HepG2 (cell line): ENCODE measurements at regions not wholly inside any gene's neighbourhood (a gene's known extent, or its start where the extent isn't known, plus 50 kb on each side); places are given as distances from the start of the nearest gene placed in this dataset.

ENCODE experiments used
- ATAC-seq: fragments of 200-7000 bp; cut with Tn5 transposase; 3 replicates; pipeline ENCODE4 v1.9.1; 2020; ENCODE audit warnings: mild to moderate bottlenecking, moderate library complexity
- BruUV-seq: library from RNA; stranded (reverse); fragments of 400-500 nt; replicated peaks from 2 replicates; lab custom pipeline; 2021; lab: Mats Ljungman, UMichigan
- CTCF ChIA-PET: fragments of 300-600 bp; formaldehyde crosslinking; extraction: SDS; loops from one replicate; lab custom pipeline; 2021; ENCODE audit warnings: low total read pairs, inconsistent platforms, low intra/inter-chr PET ratio; lab: Yijun Ruan, JAX
- POLR2A ChIA-PET: fragments of 350-600 bp; sonication (Branson Sonifier 250); formaldehyde crosslinking; loops from one replicate; lab custom pipeline; 2020; ENCODE audit warnings: antibody characterized with exemption, inconsistent platforms; lab: Yijun Ruan, JAX
- DNase-seq: peaks from one replicate; pipeline ENCODE4 v3.0.0-alpha.2; 2015; ENCODE audit warnings: low spot score
- FAIRE-seq: peaks from 3 replicates; lab custom pipeline; 2011; peaks lifted over from hg19 to GRCh38; lab: Jason Lieb, UNC
- H2AFZ ChIP-seq: one replicate; pipeline ENCODE4 v1.6.1; 2011; ENCODE audit warnings: low read length, inconsistent platforms
- H3K27ac ChIP-seq: fragments of 300-600 bp; 3 replicates; pipeline ENCODE4 v1.8.0; 2011; ENCODE audit warnings: mixed run types, mild to moderate bottlenecking, mixed read lengths, low read length, inconsistent platforms; ENCODE audit not compliant: insufficient read depth; ENCODE audit errors: extremely low read length
- H3K27me3 ChIP-seq, 2 experiments: fragments of 200-600 bp in 1 of 2; 2 replicates in 1 of 2; 3 replicates in 1 of 2; pipeline versions ENCODE4 v1.6.0 to v1.8.0; 2011; ENCODE audit warnings: low read length in 2 of 2, mild to moderate bottlenecking in 2 of 2, moderate library complexity in 2 of 2, inconsistent platforms in 1 of 2; ENCODE audit not compliant: insufficient read depth in 2 of 2, control insufficient read depth in 1 of 2
- H3K36me3 ChIP-seq, 2 experiments: fragments of 200-600 bp in 1 of 2; replicated peaks in 1 of 2; 2 replicates in 1 of 2; 3 replicates in 1 of 2; pipeline versions ENCODE4 v1.5.1 to v1.8.0; 2011; ENCODE audit warnings: low read length in 2 of 2, inconsistent platforms in 1 of 2; ENCODE audit not compliant: insufficient read depth in 2 of 2, control insufficient read depth in 1 of 2
- H3K4me1 ChIP-seq: 2 replicates; pipeline ENCODE4 v1.5.1; 2012; ENCODE audit warnings: low read length, inconsistent platforms; ENCODE audit not compliant: insufficient read depth
- H3K4me2 ChIP-seq: 2 replicates; pipeline ENCODE4 v1.6.0; 2011; ENCODE audit warnings: low read depth, low read length, inconsistent platforms
- H3K4me3 ChIP-seq, 3 experiments: fragments of 200-600 bp in 1 of 3; sonication (generic), shearing (Covaris generic) in 1 of 3; replicated peaks in 1 of 3; 2 replicates each; pipeline ENCODE4 v1.5.1; 2011 to 2016; ENCODE audit warnings: low read length in 3 of 3, inconsistent platforms in 2 of 3, low read depth in 2 of 3, mild to moderate bottlenecking in 2 of 3, control low read depth in 1 of 3, mixed read lengths in 1 of 3; ENCODE audit not compliant: insufficient read depth in 1 of 3
- H3K79me2 ChIP-seq: one replicate; pipeline ENCODE4 v1.6.1; 2011; ENCODE audit warnings: low read length, inconsistent platforms; ENCODE audit not compliant: insufficient read depth
- H3K9ac ChIP-seq: 2 replicates; pipeline ENCODE4 v1.6.0; 2011; ENCODE audit warnings: mild to moderate bottlenecking, low read depth, low read length, inconsistent platforms; ENCODE audit not compliant: insufficient read depth
- H3K9me3 ChIP-seq: 2 replicates; pipeline ENCODE4 v1.5.1; 2012; ENCODE audit warnings: mild to moderate bottlenecking, low read length
- H4K20me1 ChIP-seq: 2 replicates; pipeline ENCODE4 v1.6.0; 2011; ENCODE audit warnings: inconsistent platforms, mild to moderate bottlenecking, low read length, moderate library complexity; ENCODE audit not compliant: insufficient read depth
- FOXA1 ChIP-seq, 2 experiments: fragments of 450-650 bp in 1 of 2; sonication (generic) in 1 of 2; formaldehyde crosslinking in 1 of 2; IDR thresholded peaks; 2 replicates each; pipeline versions ENCODE4 v1.4.0 to v1.6.1; 2016 to 2020; ENCODE audit warnings: missing genetic modification reagents in 1 of 2
- KDM5B ChIP-seq: sonication (generic); formaldehyde crosslinking; IDR thresholded peaks from 2 replicates; pipeline ENCODE4 v1.4.0; 2020; ENCODE audit warnings: missing genetic modification reagents, mild to moderate bottlenecking, borderline replicate concordance
- MEIS2 ChIP-seq: sonication (generic); formaldehyde crosslinking; IDR thresholded peaks from 2 replicates; pipeline ENCODE4 v1.9.0; 2021; ENCODE audit warnings: mild to moderate bottlenecking, missing genetic modification reagents
- NR2F2 ChIP-seq: IDR thresholded peaks from 2 replicates; pipeline ENCODE4 v1.6.1; 2012; ENCODE audit warnings: low read depth, inconsistent platforms, borderline replicate concordance
- POGZ ChIP-seq: sonication (generic); formaldehyde crosslinking; IDR thresholded peaks from 2 replicates; pipeline ENCODE4 v1.4.0; 2020; ENCODE audit warnings: mild to moderate bottlenecking, missing genetic modification reagents
- RNF2 ChIP-seq: fragments of 450-650 bp; conservative IDR thresholded peaks from 2 replicates; pipeline ENCODE4 v1.6.1; 2016; ENCODE audit warnings: low read depth
- SALL1 ChIP-seq: sonication (generic); formaldehyde crosslinking; IDR thresholded peaks from 2 replicates; pipeline ENCODE4 v1.8.0; 2022; ENCODE audit warnings: mild to moderate bottlenecking, missing genetic modification reagents
- ZBTB33 ChIP-seq: sonication (generic); formaldehyde crosslinking; IDR thresholded peaks from 2 replicates; pipeline ENCODE4 v1.4.0; 2020; ENCODE audit warnings: missing genetic modification reagents
- ZBTB38 ChIP-seq: sonication (generic); formaldehyde crosslinking; IDR thresholded peaks from 2 replicates; pipeline ENCODE4 v1.5.1; 2020; ENCODE audit warnings: mild to moderate bottlenecking, missing genetic modification reagents
- ZMYM3 ChIP-seq: sonication (generic); formaldehyde crosslinking; IDR thresholded peaks from 2 replicates; pipeline ENCODE4 v1.5.1; 2020; ENCODE audit warnings: mild to moderate bottlenecking, missing genetic modification reagents
- ZMYM4 ChIP-seq: sonication (generic); formaldehyde crosslinking; IDR thresholded peaks from 2 replicates; pipeline ENCODE4 v1.8.1; 2023; ENCODE audit warnings: mild to moderate bottlenecking, missing genetic modification reagents
- ZNF124 ChIP-seq: sonication (generic); formaldehyde crosslinking; IDR thresholded peaks from 2 replicates; pipeline ENCODE4 v1.4.0; 2020; ENCODE audit warnings: missing genetic modification reagents
- ZNF501 ChIP-seq: sonication (generic); formaldehyde crosslinking; IDR thresholded peaks from 2 replicates; pipeline ENCODE4 v1.5.1; 2020; ENCODE audit warnings: mild to moderate bottlenecking, moderate library complexity, missing genetic modification reagents
- WGBS: methylation state at CpG from one replicate; pipeline ENCODE4 v1.1.6; 2017; ENCODE audit warnings: low lambda C conversion rate; 5-methylcytosine and 5-hydroxymethylcytosine counted together
- in situ Hi-C: cut with HindIII; loops from 2 replicates; pipeline ENCODE4 v1.10.0; 2017; ENCODE audit warnings: low pct_unique_long_range_greater_than_20kb; ENCODE audit not compliant: extremely low pct_ligation_motif_present
- intact Hi-C: fragments of 100-400 bp; cut with micrococcal nuclease; formaldehyde crosslinking; loops from one replicate; pipeline ENCODE4 v1.10.0; 2022; ENCODE audit not compliant: unreplicated experiment
- TF ChIP-seq, protein P1 (sequence below): sonication (generic); formaldehyde crosslinking; IDR thresholded peaks from 2 replicates; pipeline ENCODE4 v1.5.1; 2020; ENCODE audit warnings: mild to moderate bottlenecking, missing genetic modification reagents, moderate library complexity
- TF ChIP-seq, protein P2 (sequence below): sonication (generic); formaldehyde crosslinking; IDR thresholded peaks from 2 replicates; pipeline ENCODE4 v1.4.0; 2020; ENCODE audit warnings: low read depth, missing genetic modification reagents

DNA sequence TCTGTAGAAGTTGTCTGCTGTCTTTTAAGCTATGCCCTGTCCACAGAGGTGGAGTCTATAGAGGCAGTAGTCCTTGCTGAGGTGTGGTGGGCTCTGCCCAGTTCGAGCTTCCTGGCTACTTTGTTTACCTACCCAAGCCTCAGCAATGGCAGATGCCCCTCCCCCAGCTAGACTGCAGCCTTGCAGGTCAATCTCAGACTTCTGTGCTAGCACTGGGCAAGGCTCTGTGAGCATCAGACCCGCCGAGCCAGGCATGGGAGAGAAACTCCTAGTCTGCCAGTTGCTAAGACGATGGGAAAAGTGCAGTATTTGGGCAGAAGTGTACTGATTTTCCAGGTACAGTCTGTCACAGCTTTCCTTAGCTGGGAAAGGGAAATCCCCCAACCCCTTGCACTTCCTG is 694.1 kb upstream of the CDH6 start:
- no peaks in the 10 kb centered on the region for H4K20me1 ChIP-seq
- intact Hi-C loops (no loop called here), in situ Hi-C loops (no loop called here)
- no peaks in the 10 kb centered on the region for H3K79me2 ChIP-seq
- DNase-seq: peak; percentile 9
- H3K9me3 ChIP-seq: no peaks in the 10 kb centered on the region
- POLR2A ChIA-PET: interaction anchor here (1.2 to 2.1 kb wide), 2 partner anchors 104 to 106 kb away, joined by 3 to 9 read pairs; no protein-coding TSS in a partner anchor
- peak overlapping the region; percentile 32 for H3K27ac ChIP-seq
- H2AFZ ChIP-seq: no peak overlapping the region
- no peaks in the 10 kb centered on the region for H3K27me3 ChIP-seq
- peak; percentile 73 for ATAC-seq
- no CpG with 5 or more reads among the region's 4 CpGs for WGBS
- H3K4me2 ChIP-seq: peak overlapping the region; percentile 44
- H3K4me3 ChIP-seq: peak overlapping the region in 1 of 3 experiments; percentile 2; a peak in 1 of 6 replicates
- no peaks in the 10 kb centered on the region for H3K36me3 ChIP-seq
- H3K9ac ChIP-seq: peak overlapping the region; percentile 31; the same call in 1 of the 2 replicates
- BruUV-seq: no TSS peak
- CTCF ChIA-PET: no interaction called here
- H3K4me1 ChIP-seq: peaks cover 64% of the 10 kb centered on the region
- no peak for FAIRE-seq
- TF ChIP-seq FOXA1 (IDR thresholded peaks at IDR 0.05): no peak
- TF ChIP-seq FOXA1 (CRISPR knock-in tag; IDR thresholded peaks at IDR 0.05): peak; percentile 32; the same call in 1 of the 2 replicates
- TF ChIP-seq ZMYM4 (CRISPR knock-in tag): peak; percentile 51; the same call in 1 of the 2 replicates
- TF ChIP-seq ZNF124 (CRISPR knock-in tag): no peak
- TF ChIP-seq MEIS2: 0 out of 2 replicates have a peak, but pooled peaks have one; percentile 19
- 0 out of 2 replicates have a peak, but pooled peaks have one; percentile 29 for TF ChIP-seq ZBTB38 (CRISPR knock-in tag)
- 0 out of 2 replicates have a peak, but pooled peaks have one; percentile 17 for TF ChIP-seq ZMYM3
- 0 out of 2 replicates have a peak, but pooled peaks have one; percentile 31 for TF ChIP-seq KDM5B (CRISPR knock-in tag)
- TF ChIP-seq NR2F2: no peak
- TF ChIP-seq, protein P1, sequence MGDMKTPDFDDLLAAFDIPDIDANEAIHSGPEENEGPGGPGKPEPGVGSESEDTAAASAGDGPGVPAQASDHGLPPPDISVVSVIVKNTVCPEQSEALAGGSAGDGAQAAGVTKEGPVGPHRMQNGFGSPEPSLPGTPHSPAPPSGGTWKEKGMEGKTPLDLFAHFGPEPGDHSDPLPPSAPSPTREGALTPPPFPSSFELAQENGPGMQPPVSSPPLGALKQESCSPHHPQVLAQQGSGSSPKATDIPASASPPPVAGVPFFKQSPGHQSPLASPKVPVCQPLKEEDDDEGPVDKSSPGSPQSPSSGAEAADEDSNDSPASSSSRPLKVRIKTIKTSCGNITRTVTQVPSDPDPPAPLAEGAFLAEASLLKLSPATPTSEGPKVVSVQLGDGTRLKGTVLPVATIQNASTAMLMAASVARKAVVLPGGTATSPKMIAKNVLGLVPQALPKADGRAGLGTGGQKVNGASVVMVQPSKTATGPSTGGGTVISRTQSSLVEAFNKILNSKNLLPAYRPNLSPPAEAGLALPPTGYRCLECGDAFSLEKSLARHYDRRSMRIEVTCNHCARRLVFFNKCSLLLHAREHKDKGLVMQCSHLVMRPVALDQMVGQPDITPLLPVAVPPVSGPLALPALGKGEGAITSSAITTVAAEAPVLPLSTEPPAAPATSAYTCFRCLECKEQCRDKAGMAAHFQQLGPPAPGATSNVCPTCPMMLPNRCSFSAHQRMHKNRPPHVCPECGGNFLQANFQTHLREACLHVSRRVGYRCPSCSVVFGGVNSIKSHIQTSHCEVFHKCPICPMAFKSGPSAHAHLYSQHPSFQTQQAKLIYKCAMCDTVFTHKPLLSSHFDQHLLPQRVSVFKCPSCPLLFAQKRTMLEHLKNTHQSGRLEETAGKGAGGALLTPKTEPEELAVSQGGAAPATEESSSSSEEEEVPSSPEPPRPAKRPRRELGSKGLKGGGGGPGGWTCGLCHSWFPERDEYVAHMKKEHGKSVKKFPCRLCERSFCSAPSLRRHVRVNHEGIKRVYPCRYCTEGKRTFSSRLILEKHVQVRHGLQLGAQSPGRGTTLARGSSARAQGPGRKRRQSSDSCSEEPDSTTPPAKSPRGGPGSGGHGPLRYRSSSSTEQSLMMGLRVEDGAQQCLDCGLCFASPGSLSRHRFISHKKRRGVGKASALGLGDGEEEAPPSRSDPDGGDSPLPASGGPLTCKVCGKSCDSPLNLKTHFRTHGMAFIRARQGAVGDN: peak; percentile 39
- TF ChIP-seq ZBTB33 (CRISPR knock-in tag): 0 out of 2 replicates have a peak, but pooled peaks have one; percentile 15
- TF ChIP-seq POGZ (CRISPR knock-in tag): peak; percentile 54; the same call in 1 of the 2 replicates
- TF ChIP-seq, protein P2, sequence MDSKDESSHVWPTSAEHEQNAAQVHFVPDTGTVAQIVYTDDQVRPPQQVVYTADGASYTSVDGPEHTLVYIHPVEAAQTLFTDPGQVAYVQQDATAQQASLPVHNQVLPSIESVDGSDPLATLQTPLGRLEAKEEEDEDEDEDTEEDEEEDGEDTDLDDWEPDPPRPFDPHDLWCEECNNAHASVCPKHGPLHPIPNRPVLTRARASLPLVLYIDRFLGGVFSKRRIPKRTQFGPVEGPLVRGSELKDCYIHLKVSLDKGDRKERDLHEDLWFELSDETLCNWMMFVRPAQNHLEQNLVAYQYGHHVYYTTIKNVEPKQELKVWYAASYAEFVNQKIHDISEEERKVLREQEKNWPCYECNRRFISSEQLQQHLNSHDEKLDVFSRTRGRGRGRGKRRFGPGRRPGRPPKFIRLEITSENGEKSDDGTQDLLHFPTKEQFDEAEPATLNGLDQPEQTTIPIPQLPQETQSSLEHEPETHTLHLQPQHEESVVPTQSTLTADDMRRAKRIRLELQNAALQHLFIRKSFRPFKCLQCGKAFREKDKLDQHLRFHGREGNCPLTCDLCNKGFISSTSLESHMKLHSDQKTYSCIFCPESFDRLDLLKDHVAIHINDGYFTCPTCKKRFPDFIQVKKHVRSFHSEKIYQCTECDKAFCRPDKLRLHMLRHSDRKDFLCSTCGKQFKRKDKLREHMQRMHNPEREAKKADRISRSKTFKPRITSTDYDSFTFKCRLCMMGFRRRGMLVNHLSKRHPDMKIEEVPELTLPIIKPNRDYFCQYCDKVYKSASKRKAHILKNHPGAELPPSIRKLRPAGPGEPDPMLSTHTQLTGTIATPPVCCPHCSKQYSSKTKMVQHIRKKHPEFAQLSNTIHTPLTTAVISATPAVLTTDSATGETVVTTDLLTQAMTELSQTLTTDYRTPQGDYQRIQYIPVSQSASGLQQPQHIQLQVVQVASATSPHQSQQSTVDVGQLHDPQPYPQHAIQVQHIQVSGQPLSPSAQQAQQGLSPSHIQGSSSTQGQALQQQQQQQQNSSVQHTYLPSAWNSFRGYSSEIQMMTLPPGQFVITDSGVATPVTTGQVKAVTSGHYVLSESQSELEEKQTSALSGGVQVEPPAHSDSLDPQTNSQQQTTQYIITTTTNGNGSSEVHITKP: no peak
- peak; percentile 10; the same call in 1 of the 2 replicates for TF ChIP-seq SALL1 (CRISPR knock-in tag)
- no peak for TF ChIP-seq RNF2
- TF ChIP-seq ZNF501 (CRISPR knock-in tag): 0 out of 2 replicates have a peak, but pooled peaks have one; percentile 56
